ENCODE measurements at regions not wholly inside any gene's neighbourhood (a gene's known extent, or its start where the extent isn't known, plus 50 kb on each side); places are given as distances from the start of the nearest gene placed in this dataset.

- no peak for DNase-seq (ENCODE audit: low read depth)
- no peak overlapping the region for H3K4me3 ChIP-seq (ENCODE audit: low read depth, low read length)
- no peak for TF ChIP-seq CTCF (IDR thresholded peaks at IDR 0.05; ENCODE audit: insufficient read depth, low read depth, low read length, missing control alignments)
Measured at GRCh38 chr15:39180030-39180429, 400.8 kb upstream of the THBS1 start.

- no peak overlapping the region for H3K4me3 ChIP-seq (ENCODE audit: low read depth, low read length)
- DNase-seq (ENCODE audit: low read depth), result no peak
- no peak for TF ChIP-seq CTCF (IDR thresholded peaks at IDR 0.05; ENCODE audit: insufficient read depth, low read depth, low read length, missing control alignments)
Measured at GRCh38 chr15:39180483-39180933, 400.4 kb upstream of the THBS1 start.

DNA sequence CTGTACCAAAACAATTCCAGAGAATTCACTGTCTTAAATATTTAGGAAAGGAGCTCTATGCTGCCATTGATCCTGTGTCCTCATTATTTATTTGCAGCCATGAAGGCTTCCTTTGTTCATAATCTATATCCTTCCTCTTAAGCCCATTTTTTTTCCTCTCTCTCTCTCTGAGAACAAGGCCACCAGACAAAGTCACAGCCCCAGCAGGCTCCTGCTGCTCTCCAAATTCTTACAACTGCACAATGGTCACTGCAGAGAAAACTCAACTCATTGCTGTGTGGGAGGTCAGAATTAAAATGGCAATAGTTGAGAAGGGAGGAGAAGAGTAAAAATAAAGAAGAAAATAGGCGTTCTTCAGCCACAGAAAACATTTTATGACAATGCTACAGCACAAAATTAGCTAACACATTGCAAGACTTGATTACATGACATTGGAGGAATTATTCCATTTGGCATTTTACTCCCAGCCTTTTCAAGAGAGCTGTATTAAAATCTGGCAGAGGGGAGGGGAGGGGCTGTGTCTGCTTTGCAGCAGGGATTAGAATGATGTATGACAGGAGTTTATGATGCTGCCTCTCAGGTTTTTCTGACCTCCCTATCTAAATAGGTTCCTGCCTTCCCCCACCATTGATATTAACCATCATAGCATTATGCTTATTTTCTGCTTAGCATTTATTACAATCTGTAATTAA lies 399.7 kb upstream of the THBS1 start:
- H3K4me3 ChIP-seq (ENCODE audit: low read depth, low read length), result no peak overlapping the region
- TF ChIP-seq CTCF (IDR thresholded peaks at IDR 0.05; ENCODE audit: insufficient read depth, low read depth, low read length, missing control alignments), result no peak
- DNase-seq (ENCODE audit: low read depth), result no peak

GRCh38 chr15:39181940-39182339 lies 398.9 kb upstream of the THBS1 start:
- no peak for TF ChIP-seq CTCF (IDR thresholded peaks at IDR 0.05; ENCODE audit: insufficient read depth, low read depth, low read length, missing control alignments)
- H3K4me3 ChIP-seq (ENCODE audit: low read depth, low read length), result no peak overlapping the region
- DNase-seq (ENCODE audit: low read depth), result no peak

- no peak for DNase-seq (ENCODE audit: low read depth)
- no peak for TF ChIP-seq CTCF (IDR thresholded peaks at IDR 0.05; ENCODE audit: insufficient read depth, low read depth, low read length, missing control alignments)
- H3K4me3 ChIP-seq (ENCODE audit: low read depth, low read length), result no peak overlapping the region
Measured at GRCh38 chr15:39183164-39183881, 397.6 kb upstream of the THBS1 start.

GRCh38 chr15:39184701-39185390 lies 396.0 kb upstream of the THBS1 start:
- no peak overlapping the region for H3K4me3 ChIP-seq (ENCODE audit: low read depth, low read length)
- TF ChIP-seq CTCF (IDR thresholded peaks at IDR 0.05; ENCODE audit: insufficient read depth, low read depth, low read length, missing control alignments), result no peak
- no peak for DNase-seq (ENCODE audit: low read depth)

All from GM12865 (cell line).